Neural progenitor cell (in vitro differentiated cells): ENCODE measurements at regions not wholly inside any gene's neighbourhood (a gene's known extent, or its start where the extent isn't known, plus 50 kb on each side); places are given as distances from the start of the nearest gene placed in this dataset.

Experiments
- CTCF ChIP-seq: fragments of 200-600 bp; sonication (generic); IDR thresholded peaks from 2 replicates; pipeline ENCODE4 v1.5.1; 2017; ENCODE audit warnings: antibody characterized with exemption, mild to moderate bottlenecking
- EZH2 ChIP-seq: fragments of 200-600 bp; sonication (generic); IDR thresholded peaks from 2 replicates; pipeline ENCODE4 v1.6.1; 2017; ENCODE audit warnings: antibody characterized with exemption, mild to moderate bottlenecking, moderate library complexity

- TF ChIP-seq CTCF (no peak), EZH2 (no peak)
These were observed 353.7 kb downstream of the CETN3 start for GRCh38 chr5:90055831-90056328.
